ENCODE measurements at regions not wholly inside any gene's neighbourhood (a gene's known extent, or its start where the extent isn't known, plus 50 kb on each side); places are given as distances from the start of the nearest gene placed in this dataset.
"Not testable (repeated sequence)": the region's sequence is repeated elsewhere in the genome, so short reads cannot be mapped to it uniquely, and the experiment has no call there.

DNA sequence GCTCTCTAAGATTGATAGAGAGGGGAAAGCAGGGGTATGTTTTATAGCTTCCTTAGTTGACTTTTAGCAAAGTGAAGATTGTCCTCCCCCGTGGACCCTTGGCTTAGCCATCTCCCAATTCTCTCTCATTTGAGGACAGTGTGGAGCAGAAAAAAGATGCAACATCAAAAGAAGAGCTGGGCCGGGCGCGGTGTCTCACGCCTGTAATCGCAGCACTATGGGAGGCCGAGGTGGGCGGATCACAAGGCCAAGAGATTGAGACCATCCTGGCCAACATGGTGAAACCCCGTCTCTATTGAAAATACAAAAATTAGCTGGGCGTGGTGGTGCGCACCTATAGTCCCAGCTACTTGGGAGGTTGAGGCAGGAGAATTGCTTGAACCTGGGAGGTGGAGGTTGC is 187.9 kb upstream of the GATA6 start:
- TF ChIP-seq, protein P1, sequence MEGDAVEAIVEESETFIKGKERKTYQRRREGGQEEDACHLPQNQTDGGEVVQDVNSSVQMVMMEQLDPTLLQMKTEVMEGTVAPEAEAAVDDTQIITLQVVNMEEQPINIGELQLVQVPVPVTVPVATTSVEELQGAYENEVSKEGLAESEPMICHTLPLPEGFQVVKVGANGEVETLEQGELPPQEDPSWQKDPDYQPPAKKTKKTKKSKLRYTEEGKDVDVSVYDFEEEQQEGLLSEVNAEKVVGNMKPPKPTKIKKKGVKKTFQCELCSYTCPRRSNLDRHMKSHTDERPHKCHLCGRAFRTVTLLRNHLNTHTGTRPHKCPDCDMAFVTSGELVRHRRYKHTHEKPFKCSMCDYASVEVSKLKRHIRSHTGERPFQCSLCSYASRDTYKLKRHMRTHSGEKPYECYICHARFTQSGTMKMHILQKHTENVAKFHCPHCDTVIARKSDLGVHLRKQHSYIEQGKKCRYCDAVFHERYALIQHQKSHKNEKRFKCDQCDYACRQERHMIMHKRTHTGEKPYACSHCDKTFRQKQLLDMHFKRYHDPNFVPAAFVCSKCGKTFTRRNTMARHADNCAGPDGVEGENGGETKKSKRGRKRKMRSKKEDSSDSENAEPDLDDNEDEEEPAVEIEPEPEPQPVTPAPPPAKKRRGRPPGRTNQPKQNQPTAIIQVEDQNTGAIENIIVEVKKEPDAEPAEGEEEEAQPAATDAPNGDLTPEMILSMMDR (IDR thresholded peaks at IDR 0.05), result not testable (repeated sequence)
- not testable (repeated sequence) for TF ChIP-seq POLR2AphosphoS5 (IDR thresholded peaks at IDR 0.05); EP300 (IDR thresholded peaks at IDR 0.05; ENCODE audit: low read depth); POLR2A (IDR thresholded peaks at IDR 0.05)
